HG03558 (cell line): ENCODE measurements at regions not wholly inside any gene's neighbourhood (a gene's known extent, or its start where the extent isn't known, plus 50 kb on each side); places are given as distances from the start of the nearest gene placed in this dataset.
"Not testable (repeated sequence)": the region's sequence is repeated elsewhere in the genome, so short reads cannot be mapped to it uniquely, and the experiment has no call there.

Source experiments
- ATAC-seq: cut with Tn5 transposase; IDR thresholded peaks from one replicate; pipeline ENCODE4 v1.9.1; 2021; ENCODE audit warnings: moderate number of reproducible peaks; ENCODE audit not compliant: unreplicated experiment; ENCODE audit errors: extremely low read depth

- no peak for ATAC-seq
Measured at GRCh38 chr13:109415057-109415456, 371.3 kb downstream of the IRS2 start.

- ATAC-seq, result no peak
Measured at GRCh38 chr13:109412283-109412901, 374.0 kb downstream of the IRS2 start.

- no peak for ATAC-seq
Measured at GRCh38 chr13:109410868-109411267, 375.5 kb downstream of the IRS2 start.

GRCh38 chr13:109408591-109409382 is 377.6 kb downstream of the IRS2 start:
- ATAC-seq, result no peak

GRCh38 chr13:109406376-109406992 is 379.9 kb downstream of the IRS2 start:
- ATAC-seq, result no peak

GRCh38 chr13:109403012-109403421 is 383.4 kb downstream of the IRS2 start:
- ATAC-seq, result no peak

GRCh38 chr13:109401891-109402290 is 384.5 kb downstream of the IRS2 start:
- ATAC-seq, result no peak

- no peak for ATAC-seq
Measured at GRCh38 chr13:109401307-109401706, 385.1 kb downstream of the IRS2 start.

- ATAC-seq, result no peak
Measured at GRCh38 chr13:109400624-109401257, 385.6 kb downstream of the IRS2 start.

- ATAC-seq, result no peak
Measured at GRCh38 chr13:109400209-109400608, 386.2 kb downstream of the IRS2 start.

- ATAC-seq, result not testable (repeated sequence)
Measured at GRCh38 chr13:109398071-109398470, 388.3 kb downstream of the IRS2 start.

GRCh38 chr13:109397285-109397684 is 389.1 kb downstream of the IRS2 start:
- no peak for ATAC-seq

GRCh38 chr13:109396266-109396665 is 390.1 kb downstream of the IRS2 start:
- no peak for ATAC-seq

- ATAC-seq, result no peak
Measured at GRCh38 chr13:109395014-109395413, 391.4 kb downstream of the IRS2 start.

GRCh38 chr13:109394311-109394988 is 391.9 kb downstream of the IRS2 start:
- ATAC-seq, result no peak

- ATAC-seq, result no peak
Measured at GRCh38 chr13:109393045-109393444, 393.3 kb downstream of the IRS2 start.

- no peak for ATAC-seq
Measured at GRCh38 chr13:109390391-109390790, 396.0 kb downstream of the IRS2 start.

GRCh38 chr13:109389892-109390345 is 396.5 kb downstream of the IRS2 start:
- no peak for ATAC-seq

GRCh38 chr13:109389456-109389855 is 396.9 kb downstream of the IRS2 start:
- no peak for ATAC-seq

GRCh38 chr13:109387471-109387870 is 398.9 kb downstream of the IRS2 start:
- no peak for ATAC-seq
